PFSK-1 (cell line): ENCODE measurements at regions not wholly inside any gene's neighbourhood (a gene's known extent, or its start where the extent isn't known, plus 50 kb on each side); places are given as distances from the start of the nearest gene placed in this dataset.

Source experiments
- FOXP2 ChIP-seq: optimal IDR thresholded peaks from 2 replicates; pipeline ENCODE3; 2011; ENCODE audit warnings: borderline replicate concordance, control low read depth, inconsistent platforms; ENCODE audit not compliant: insufficient read depth; ENCODE audit errors: extremely low read length, extremely low read depth
- POLR2AphosphoS5 ChIP-seq: IDR thresholded peaks from 2 replicates; pipeline ENCODE4 v1.6.1; 2012; ENCODE audit warnings: low read depth, mild to moderate bottlenecking, control low read depth, low read length, moderate library complexity
- REST ChIP-seq, 2 experiments: IDR thresholded peaks; 2 replicates each; pipeline versions ENCODE4 v1.6.1 to v1.8.0; 2011 to 2012; ENCODE audit warnings: low read depth in 2 of 2, low read length in 2 of 2, control low read depth in 1 of 2, inconsistent platforms in 1 of 2, mild to moderate bottlenecking in 1 of 2, moderate library complexity in 1 of 2; ENCODE audit not compliant: insufficient read depth in 1 of 2
- SIN3A ChIP-seq: IDR thresholded peaks from 2 replicates; pipeline ENCODE4 v1.6.1; 2012; ENCODE audit warnings: mild to moderate bottlenecking, low read length, moderate library complexity, borderline replicate concordance; ENCODE audit not compliant: insufficient read depth
- TAF1 ChIP-seq: IDR thresholded peaks from 2 replicates; pipeline ENCODE4 v1.6.1; 2012; ENCODE audit warnings: low read length, control low read depth, borderline replicate concordance; ENCODE audit not compliant: insufficient read depth

- TF ChIP-seq SIN3A (no peak), TAF1 (no peak), REST (IDR thresholded peaks at IDR 0.05; ENCODE audit: insufficient read depth in 1 of 2, low read depth in 2 of 2, low read length in 2 of 2) (no peak), FOXP2 (no peak), POLR2AphosphoS5 (no peak)
Measured at GRCh38 chr2:195343942-195344530, 313.0 kb upstream of the SLC39A10 start.

DNA sequence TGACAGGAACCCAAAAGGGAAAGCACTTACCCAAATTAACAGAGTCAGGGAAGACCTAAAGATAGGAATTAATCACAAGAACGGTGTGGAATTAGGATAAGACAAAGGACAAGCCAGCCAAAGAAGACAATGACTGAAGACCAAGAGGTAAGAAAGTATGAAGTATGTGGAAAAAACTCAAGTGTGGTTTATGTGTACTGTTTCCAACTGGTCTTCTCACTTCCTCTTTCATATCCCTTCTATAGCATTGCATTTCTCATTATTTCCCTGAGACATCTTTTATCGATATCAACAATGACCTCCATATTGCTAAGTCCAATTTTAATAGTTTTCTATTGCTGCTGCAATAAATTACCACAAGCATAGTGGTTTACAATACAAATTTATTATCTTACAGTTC, 313.5 kb upstream of the SLC39A10 start:
- no peak for TF ChIP-seq TAF1
- no peak for TF ChIP-seq SIN3A
- TF ChIP-seq REST (IDR thresholded peaks at IDR 0.05; ENCODE audit: insufficient read depth in 1 of 2, low read depth in 2 of 2, low read length in 2 of 2) = no peak
- no peak for TF ChIP-seq POLR2AphosphoS5
- TF ChIP-seq FOXP2 = no peak

DNA sequence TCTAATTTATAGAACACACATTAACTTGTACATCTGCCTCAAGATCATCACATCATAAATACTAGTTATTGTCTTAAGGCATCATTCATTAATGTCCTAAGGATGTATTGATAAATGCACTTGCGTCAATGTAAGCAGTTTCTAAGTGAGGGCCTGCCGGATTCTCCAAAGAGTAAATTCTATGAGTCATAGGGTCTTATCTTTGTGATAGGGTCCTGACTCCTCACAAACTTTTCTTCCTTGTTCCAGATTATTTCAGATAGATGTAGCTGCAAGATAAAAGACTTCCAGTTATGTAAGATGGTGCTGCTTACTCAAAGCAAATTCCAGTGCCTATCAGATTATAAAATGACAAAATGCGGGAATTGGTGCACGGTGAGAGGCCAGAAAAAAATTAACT, 315.0 kb upstream of the SLC39A10 start:
- TF ChIP-seq POLR2AphosphoS5 = no peak
- TF ChIP-seq REST (IDR thresholded peaks at IDR 0.05; ENCODE audit: insufficient read depth in 1 of 2, low read depth in 2 of 2, low read length in 2 of 2) = no peak
- no peak for TF ChIP-seq SIN3A
- no peak for TF ChIP-seq TAF1
- no peak for TF ChIP-seq FOXP2

GRCh38 chr2:195338856-195339255, 318.2 kb upstream of the SLC39A10 start:
- TF ChIP-seq FOXP2 (no peak), SIN3A (no peak), TAF1 (no peak), POLR2AphosphoS5 (no peak), REST (IDR thresholded peaks at IDR 0.05; ENCODE audit: insufficient read depth in 1 of 2, low read depth in 2 of 2, low read length in 2 of 2) (no peak)
